ENCODE measurements at regions not wholly inside any gene's neighbourhood (a gene's known extent, or its start where the extent isn't known, plus 50 kb on each side); places are given as distances from the start of the nearest gene placed in this dataset.

GRCh38 chr1:218156595-218156994 lies 128.5 kb upstream of the RRP15 start:
- Histone ChIP-seq H3K9me3 (no peaks in the 10 kb centered on the region), H3K4me3 (no peak overlapping the region), H3K27ac (no peak overlapping the region), H3K36me3 (no peaks in the 10 kb centered on the region), H3K4me1 (no peaks in the 10 kb centered on the region), H3K27me3 (peaks cover 0 to 9% of the 10 kb centered on the region in 2 donors)
- intact Hi-C loops (cut with DNase I; ENCODE audit: low total_unique reads): no loop called here
- TF ChIP-seq CTCF (IDR thresholded peaks at IDR 0.05): no peak
- no peak for DNase-seq

DNA sequence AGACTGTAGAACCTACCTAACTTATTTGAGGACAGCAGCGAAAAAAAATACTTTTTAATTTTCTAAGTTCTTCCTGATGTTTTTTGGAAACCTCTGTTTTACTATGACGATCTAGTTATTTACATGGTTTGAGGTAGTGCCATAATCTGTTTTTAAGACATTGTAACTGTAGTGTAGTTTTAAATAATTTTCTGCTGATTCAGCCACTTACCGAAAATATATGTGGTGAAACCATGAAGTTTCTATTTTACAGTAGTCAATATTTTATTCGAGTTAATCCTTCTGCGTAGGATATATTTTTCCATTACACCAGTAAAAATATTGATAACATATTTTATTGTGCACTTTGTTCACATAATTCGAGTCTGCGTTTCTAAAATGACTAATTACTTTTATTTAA lies 121.7 kb upstream of the RRP15 start:
- no peak for TF ChIP-seq CTCF (IDR thresholded peaks at IDR 0.05)
- intact Hi-C loops (cut with DNase I; ENCODE audit: low total_unique reads): no loop called here
- Histone ChIP-seq H3K27ac (no peak overlapping the region), H3K27me3 (peaks cover 0 to 68% of the 10 kb centered on the region in 2 donors), H3K9me3 (no peaks in the 10 kb centered on the region), H3K36me3 (no peaks in the 10 kb centered on the region), H3K4me1 (peaks cover 0 to 24% (median 22%) of the 10 kb centered on the region in 4 donors), H3K4me3 (no peak overlapping the region)
- DNase-seq: no peak

DNA sequence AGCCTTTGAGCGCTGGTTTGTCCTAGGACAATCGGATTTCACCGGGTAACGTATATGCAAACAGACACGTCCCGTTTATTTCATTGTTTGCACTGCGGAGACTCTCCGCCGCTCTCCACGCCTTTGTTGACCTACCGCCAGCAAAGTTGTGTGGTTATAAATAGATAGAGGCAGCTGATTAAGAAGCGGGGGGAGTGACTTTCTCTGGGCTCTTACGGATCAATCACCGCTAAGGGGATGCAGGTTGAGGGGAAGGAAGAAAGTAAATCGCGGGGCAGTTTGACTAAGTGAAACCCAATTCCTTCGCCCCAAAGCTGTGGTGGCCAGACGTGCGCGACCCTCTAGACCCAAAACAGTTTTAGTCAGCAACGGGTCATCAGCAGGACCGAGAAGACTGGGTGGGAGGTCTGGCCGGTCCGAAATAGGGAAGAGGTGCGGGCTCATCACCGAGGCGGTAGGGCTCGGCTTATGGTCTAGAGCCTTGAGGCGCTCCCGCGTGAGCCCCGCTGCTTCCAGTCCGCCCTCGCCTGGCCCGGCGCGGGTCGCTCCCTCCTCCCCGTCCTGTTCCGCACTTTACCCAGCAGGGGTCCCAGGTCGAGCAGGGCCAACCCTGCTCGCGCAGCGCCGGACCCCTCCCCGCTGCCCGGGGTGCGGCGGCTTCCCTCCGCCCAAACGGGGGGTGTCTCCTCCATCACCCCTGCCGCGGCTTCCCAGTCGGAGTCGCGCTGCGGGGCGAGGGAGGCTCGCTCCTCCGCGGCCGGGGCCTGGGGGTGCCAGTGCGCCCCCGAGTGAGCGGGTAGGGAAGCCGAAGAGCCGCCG lies 120.8 kb upstream of the RRP15 start:
- Histone ChIP-seq H3K27me3 (peaks cover 0 to 73% of the 10 kb centered on the region in 2 donors), H3K27ac (no peak overlapping the region), H3K4me3 (peak overlapping the region; percentile 42 to 56), H3K36me3 (no peaks in the 10 kb centered on the region), H3K4me1 (peaks cover 0 to 24% (median 22%) of the 10 kb centered on the region in 4 donors), H3K9me3 (no peaks in the 10 kb centered on the region)
- no peak for TF ChIP-seq CTCF (IDR thresholded peaks at IDR 0.05)
- DNase-seq: no peak
- intact Hi-C loops (cut with DNase I; ENCODE audit: low total_unique reads): no loop called here

GRCh38 chr1:218164930-218165700 lies 120.0 kb upstream of the RRP15 start:
- intact Hi-C loops (cut with DNase I; ENCODE audit: low total_unique reads): no loop called here
- peak overlapping the region; percentile 42 to 56 for H3K4me3 ChIP-seq
- H3K9me3 ChIP-seq: no peaks in the 10 kb centered on the region
- no peak for TF ChIP-seq CTCF (IDR thresholded peaks at IDR 0.05)
- no peaks in the 10 kb centered on the region for H3K36me3 ChIP-seq
- H3K27me3 ChIP-seq: peaks cover 0 to 76% of the 10 kb centered on the region in 2 donors
- DNase-seq: no peak
- no peak overlapping the region for H3K27ac ChIP-seq
- H3K4me1 ChIP-seq: peaks cover 0 to 24% (median 22%) of the 10 kb centered on the region in 4 donors

DNA sequence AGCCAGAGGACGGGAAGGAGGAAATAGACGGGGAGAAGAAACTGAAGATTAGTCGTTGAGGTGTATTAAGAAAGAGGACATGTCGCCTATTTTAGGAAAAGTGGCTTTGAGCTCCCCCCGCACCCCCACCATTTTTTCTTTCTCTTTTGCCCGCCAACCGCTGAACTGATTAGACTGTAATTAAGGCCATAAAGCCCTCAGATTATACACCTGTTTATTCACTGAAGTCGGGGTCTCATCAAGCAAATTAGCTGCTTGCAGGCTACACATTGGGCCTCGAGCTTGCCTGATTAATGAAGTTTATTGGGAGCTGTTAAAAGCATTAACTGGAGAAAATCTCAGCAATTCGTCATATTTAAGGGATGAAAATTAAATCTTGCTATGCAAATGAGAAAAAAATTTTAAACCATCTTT lies 119.4 kb upstream of the RRP15 start:
- peak overlapping the region; percentile 42 to 56 for H3K4me3 ChIP-seq
- H3K36me3 ChIP-seq: no peaks in the 10 kb centered on the region
- intact Hi-C loops (cut with DNase I; ENCODE audit: low total_unique reads): no loop called here
- no peak overlapping the region for H3K27ac ChIP-seq
- no peaks in the 10 kb centered on the region for H3K9me3 ChIP-seq
- peaks cover 0 to 76% of the 10 kb centered on the region in 2 donors for H3K27me3 ChIP-seq
- H3K4me1 ChIP-seq: peaks cover 0 to 24% (median 22%) of the 10 kb centered on the region in 4 donors
- DNase-seq: no peak
- no peak for TF ChIP-seq CTCF (IDR thresholded peaks at IDR 0.05)

Data from tibial artery (tissue), 4 donors.